H7 (cell line): ENCODE measurements at regions not wholly inside any gene's neighbourhood (a gene's known extent, or its start where the extent isn't known, plus 50 kb on each side); places are given as distances from the start of the nearest gene placed in this dataset.
A peak's percentile ranks its signal among the peaks of the same experiment; 100 is the strongest.

Source experiments
- DNase-seq: peaks from one replicate; pipeline ENCODE4 v3.0.0; 2012
- H3K27me3 ChIP-seq: 2 replicates; pipeline ENCODE4 v1.6.0; 2011; ENCODE audit warnings: mild to moderate bottlenecking, low read length; ENCODE audit not compliant: control insufficient read depth, insufficient read depth
- H3K36me3 ChIP-seq: replicated peaks from 2 replicates; pipeline ENCODE4 v1.5.1; 2011; ENCODE audit warnings: low read length; ENCODE audit not compliant: control insufficient read depth, insufficient read depth
- H3K4me3 ChIP-seq: 2 replicates; pipeline ENCODE4 v1.5.1; 2011; ENCODE audit warnings: low read depth, mild to moderate bottlenecking, control low read depth, low read length, moderate library complexity; ENCODE audit not compliant: insufficient read depth

DNA sequence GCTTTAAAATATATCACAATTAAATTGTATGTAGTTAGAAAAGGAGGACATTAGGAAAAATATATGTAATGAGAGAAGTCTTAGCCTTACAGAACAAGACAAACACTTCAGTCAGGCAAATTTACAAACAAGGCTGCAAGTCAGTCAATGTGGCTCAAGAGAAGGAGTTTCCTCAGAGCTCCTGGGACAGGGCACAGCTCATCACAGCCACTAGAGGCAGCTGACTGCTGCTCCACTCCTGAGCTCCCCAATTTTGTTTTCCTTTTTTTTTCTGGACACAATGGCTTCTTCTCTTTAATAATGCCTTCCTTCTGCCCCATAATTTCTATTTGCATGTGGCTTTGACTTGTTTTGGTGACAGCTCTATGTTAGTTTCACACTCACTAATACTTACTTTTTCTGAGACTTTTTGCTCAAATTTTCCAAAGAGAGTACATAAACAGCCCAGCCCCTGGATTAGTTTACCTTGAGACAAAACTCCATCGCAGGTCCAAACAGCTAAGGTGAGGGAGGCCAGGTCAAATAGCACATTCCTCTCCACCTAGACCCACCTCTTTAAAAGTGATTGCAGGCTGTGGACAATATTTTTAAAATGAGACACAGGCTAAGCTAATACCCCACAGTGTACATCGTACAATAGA lies 850.4 kb upstream of the FRG1 start:
- no peaks in the 10 kb centered on the region for H3K36me3 ChIP-seq
- no peak overlapping the region for H3K4me3 ChIP-seq
- H3K27me3 ChIP-seq = no peaks in the 10 kb centered on the region
- DNase-seq = peak; percentile 69

- DNase-seq = no peak
- Histone ChIP-seq H3K27me3 (no peaks in the 10 kb centered on the region), H3K36me3 (no peaks in the 10 kb centered on the region), H3K4me3 (no peak overlapping the region)
Measured at GRCh38 chr4:189092581-189092980, 848.1 kb upstream of the FRG1 start.

DNA sequence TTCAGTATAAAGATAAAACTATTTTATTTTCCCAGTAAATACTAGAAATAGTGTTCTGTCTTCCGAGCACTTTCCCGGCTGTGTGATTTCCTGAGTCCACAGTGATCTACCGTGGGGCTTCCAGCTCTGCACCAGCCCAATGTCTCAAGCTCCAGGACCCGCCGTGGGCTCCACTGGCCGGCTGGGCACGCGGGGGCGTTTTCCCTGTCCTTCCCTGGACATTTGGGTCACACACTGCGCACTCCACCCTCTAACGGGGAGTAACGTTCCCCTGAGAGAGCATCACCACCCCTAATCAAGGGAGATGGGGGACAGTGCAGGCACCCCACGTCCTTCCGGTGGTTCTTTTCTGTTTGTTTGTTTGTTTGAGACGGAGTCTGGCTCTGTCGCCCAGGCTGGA lies 844.6 kb upstream of the FRG1 start:
- Histone ChIP-seq H3K27me3 (no peaks in the 10 kb centered on the region), H3K36me3 (no peaks in the 10 kb centered on the region), H3K4me3 (no peak overlapping the region)
- DNase-seq = no peak

- no peaks in the 10 kb centered on the region for H3K36me3 ChIP-seq
- no peaks in the 10 kb centered on the region for H3K27me3 ChIP-seq
- H3K4me3 ChIP-seq = no peak overlapping the region
- DNase-seq = peak; percentile 69
Measured at GRCh38 chr4:189096717-189097116, 844.0 kb upstream of the FRG1 start.

DNA sequence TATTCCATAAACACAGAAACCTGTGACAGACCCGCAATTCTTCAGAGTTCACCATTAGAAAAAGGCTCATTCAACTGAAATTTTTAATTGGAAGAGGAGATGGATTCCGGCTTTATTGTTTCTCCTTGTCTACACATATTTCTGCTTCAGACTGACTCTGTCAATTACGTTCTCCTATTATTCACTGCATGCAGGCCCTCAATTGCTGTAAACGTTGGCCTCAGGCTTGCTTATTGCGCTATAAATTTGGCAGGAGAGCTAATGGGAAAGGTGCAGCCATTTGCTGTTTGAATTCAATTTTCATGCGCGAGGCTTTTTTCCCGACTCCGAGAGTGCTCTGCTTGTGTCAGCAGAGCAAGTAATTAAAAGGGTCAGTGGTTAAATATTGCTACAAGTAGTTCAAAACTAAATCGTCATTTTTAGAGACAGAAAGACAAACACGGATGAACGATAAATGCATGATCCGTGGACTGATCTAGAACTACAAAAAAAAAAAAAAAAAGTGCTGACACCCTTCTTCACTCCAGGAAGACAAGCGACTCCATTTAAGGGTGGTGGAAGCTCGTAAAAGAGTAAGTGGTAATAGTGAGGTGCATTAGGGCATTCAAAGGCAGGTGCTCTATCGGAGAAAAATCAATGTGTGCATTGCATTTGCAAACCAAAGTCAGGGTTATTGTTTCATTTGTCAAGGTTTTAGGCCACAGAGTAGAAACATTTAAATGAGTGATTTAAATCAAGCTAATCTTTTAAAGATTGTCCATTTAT lies 841.6 kb upstream of the FRG1 start:
- DNase-seq = no peak
- Histone ChIP-seq H3K4me3 (no peak overlapping the region), H3K36me3 (no peaks in the 10 kb centered on the region), H3K27me3 (no peaks in the 10 kb centered on the region)

GRCh38 chr4:189113389-189113888 lies 827.2 kb upstream of the FRG1 start:
- Histone ChIP-seq H3K4me3 (no peak overlapping the region), H3K27me3 (no peaks in the 10 kb centered on the region), H3K36me3 (no peaks in the 10 kb centered on the region)
- DNase-seq = no peak

DNA sequence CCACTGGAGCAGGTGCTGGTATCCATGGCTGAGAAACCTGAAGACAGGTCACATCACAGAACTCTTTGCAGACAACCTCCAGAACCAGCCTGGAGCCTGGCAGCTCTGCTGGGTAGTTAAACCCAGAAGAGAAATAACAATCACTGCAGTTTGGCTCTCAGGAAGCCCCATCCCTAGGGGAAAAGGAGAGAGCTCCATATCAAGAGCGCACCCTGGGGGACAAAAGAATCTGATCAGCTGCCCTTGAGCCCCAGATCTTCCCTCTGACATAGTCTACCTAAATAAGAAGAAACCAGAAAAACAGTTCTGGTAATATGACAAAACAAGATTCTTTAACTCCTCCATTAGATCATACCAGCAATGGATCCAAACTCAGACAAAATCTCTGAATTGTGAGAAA lies 823.2 kb upstream of the FRG1 start:
- Histone ChIP-seq H3K27me3 (no peaks in the 10 kb centered on the region), H3K4me3 (no peak overlapping the region), H3K36me3 (no peaks in the 10 kb centered on the region)
- DNase-seq = peak; percentile 43

DNA sequence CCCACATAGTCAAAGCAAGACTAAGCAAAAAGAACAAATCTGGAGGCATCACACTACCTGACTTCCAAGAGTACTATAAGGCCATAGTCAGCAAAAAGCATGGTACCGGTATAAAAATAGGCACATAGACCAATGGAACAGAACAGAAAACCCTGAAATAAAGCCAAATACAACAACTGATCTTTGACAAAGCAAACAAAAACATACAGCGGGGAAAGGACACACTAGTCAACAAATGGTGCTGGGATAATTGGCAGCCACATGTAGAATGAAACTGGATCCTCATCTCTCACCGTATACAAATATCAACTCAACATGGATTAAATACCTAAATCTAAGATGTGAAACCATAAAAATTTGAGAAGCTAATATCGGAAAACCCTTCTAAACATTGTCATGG lies 819.3 kb upstream of the FRG1 start:
- H3K36me3 ChIP-seq = no peaks in the 10 kb centered on the region
- no peak for DNase-seq
- H3K27me3 ChIP-seq = no peaks in the 10 kb centered on the region

DNA sequence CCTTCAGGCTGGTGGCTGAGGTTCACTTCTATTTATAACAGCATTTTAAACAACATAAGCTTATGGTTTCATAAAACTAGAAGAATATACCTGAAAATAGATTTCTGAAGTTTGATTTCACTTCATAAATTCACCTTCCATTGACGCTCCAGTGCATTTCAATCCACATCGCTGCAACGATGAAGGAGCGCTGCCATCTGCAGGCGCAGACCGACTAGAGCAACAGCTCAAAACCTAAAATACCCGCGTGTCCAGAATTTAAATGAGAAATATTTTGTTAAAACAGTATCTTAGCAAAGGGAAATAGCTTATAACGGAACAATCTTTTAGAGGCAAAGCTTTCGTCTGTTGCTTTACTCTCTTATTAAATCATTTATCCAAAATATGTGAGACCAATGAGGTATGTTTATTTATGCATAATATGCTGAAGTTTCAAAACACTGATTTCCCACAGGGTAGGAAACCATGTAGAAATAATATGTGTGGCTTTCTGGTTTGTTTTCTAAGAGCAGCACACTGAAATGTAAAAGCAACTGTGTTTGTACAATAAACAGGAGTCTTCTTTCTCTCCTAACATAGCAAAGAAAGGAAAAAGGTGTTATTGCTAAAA lies 816.4 kb upstream of the FRG1 start:
- H3K4me3 ChIP-seq = no peak overlapping the region
- H3K36me3 ChIP-seq = no peaks in the 10 kb centered on the region
- DNase-seq = peak; percentile 36
- H3K27me3 ChIP-seq = no peaks in the 10 kb centered on the region

More for the DNA sequence above, 819.3 kb upstream of the FRG1 start:
- no peak overlapping the region for H3K4me3 ChIP-seq

DNA sequence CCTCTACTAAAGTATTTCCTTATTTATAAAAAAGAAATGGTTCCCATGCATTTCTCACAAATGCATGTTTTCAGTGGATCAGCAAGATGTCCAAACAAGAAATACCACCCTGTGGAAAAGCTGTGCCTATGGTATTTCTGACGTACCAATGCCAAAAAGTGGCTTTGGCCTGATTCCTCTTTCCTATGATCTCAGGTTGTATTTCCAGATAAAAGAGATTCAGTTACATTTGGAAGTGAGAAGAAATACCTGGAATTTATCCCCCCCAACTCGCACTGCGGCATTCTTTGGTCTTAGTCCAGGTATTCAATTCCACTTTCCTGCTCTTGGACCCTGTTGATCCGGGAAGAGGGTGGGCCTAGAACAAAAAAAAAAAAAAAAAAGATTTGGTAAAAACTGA lies 815.9 kb upstream of the FRG1 start:
- H3K4me3 ChIP-seq = no peak overlapping the region
- DNase-seq = no peak
- H3K27me3 ChIP-seq = no peaks in the 10 kb centered on the region
- H3K36me3 ChIP-seq = no peaks in the 10 kb centered on the region

- no peak overlapping the region for H3K4me3 ChIP-seq
- H3K36me3 ChIP-seq = no peaks in the 10 kb centered on the region
- no peaks in the 10 kb centered on the region for H3K27me3 ChIP-seq
- DNase-seq = no peak
Measured at GRCh38 chr4:189126040-189126439, 814.6 kb upstream of the FRG1 start.

DNA sequence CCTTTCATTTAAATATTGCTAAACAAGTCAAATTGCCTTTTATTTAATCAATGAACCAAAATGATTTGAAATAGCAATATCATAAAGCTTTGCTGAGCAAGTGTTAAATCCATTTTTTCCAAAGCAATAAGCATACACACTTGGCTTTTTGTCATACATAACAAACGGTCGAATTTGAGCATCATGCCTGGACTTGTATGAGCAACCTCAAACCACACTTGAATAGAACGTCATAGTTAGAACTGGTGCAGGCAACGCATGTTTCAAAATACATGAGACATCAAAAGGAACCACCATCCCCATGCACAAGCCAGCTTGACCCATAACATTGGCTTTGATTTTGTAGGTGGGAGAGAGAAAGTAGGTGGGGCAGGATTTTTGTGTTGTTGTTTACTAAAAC lies 812.3 kb upstream of the FRG1 start:
- DNase-seq = no peak
- H3K4me3 ChIP-seq = no peak overlapping the region
- no peaks in the 10 kb centered on the region for H3K27me3 ChIP-seq
- no peaks in the 10 kb centered on the region for H3K36me3 ChIP-seq

DNA sequence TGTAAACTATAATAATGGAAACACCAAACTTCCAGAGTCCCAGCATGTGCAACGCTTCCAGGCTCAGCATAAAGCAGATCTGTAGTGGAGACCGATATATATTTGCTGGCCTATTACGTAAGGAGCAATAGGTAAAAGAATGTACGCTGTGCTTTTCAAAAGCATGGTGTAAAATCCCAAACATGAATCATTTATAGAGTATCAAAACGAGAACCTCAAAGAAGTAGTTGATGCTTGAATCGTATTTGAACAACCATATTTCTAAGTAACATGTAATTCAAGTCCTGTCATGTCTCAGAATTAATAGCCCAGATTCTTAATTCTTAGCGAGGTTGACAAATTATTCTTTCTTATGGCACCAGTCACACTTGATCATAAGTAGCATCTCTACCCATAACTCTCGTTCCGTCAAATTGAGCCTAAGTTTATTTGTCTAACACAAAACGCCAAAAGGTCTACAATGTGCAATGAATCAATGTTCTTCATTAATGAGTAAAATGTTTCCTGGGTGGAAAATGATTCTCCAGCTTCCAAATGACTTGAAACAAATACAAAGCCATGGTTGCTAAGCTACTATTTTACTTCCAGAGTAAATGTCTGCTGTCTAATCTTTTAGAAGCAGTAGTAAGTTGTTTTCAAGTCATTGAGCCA lies 811.5 kb upstream of the FRG1 start:
- H3K27me3 ChIP-seq = no peaks in the 10 kb centered on the region

DNA sequence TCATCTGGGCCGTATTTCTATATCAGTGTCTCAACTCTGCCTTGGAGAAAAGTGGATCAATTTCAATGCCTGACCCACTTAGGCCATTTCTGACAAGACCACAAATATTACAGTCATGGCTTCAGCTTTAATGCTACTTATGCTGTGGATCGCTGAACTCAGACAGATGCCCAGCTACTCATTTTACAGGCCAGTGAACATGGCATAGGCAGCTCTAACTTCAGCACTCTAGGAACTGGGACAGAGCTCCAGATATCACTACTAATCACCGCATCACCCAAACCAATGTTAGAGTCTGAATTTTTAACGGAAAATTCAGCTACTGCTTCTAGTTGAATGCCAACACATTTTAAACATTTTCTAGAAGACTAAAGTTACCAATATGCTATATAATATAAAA lies 809.6 kb upstream of the FRG1 start:
- no peak overlapping the region for H3K4me3 ChIP-seq
- DNase-seq = no peak
- no peaks in the 10 kb centered on the region for H3K36me3 ChIP-seq
- no peaks in the 10 kb centered on the region for H3K27me3 ChIP-seq

More for the DNA sequence above, 811.5 kb upstream of the FRG1 start:
- no peak for DNase-seq
- no peak overlapping the region for H3K4me3 ChIP-seq
- H3K36me3 ChIP-seq = no peaks in the 10 kb centered on the region

GRCh38 chr4:189136462-189136861 lies 804.2 kb upstream of the FRG1 start:
- no peak overlapping the region for H3K4me3 ChIP-seq

More at GRCh38 chr4:189136462-189136861, 804.2 kb upstream of the FRG1 start:
- Histone ChIP-seq H3K36me3 (no peaks in the 10 kb centered on the region), H3K27me3 (no peaks in the 10 kb centered on the region)
- DNase-seq = no peak
